ENCODE measurements at regions not wholly inside any gene's neighbourhood (a gene's known extent, or its start where the extent isn't known, plus 50 kb on each side); places are given as distances from the start of the nearest gene placed in this dataset.
A peak's percentile ranks its signal among the peaks of the same experiment; 100 is the strongest.
"Not testable (repeated sequence)": the region's sequence is repeated elsewhere in the genome, so short reads cannot be mapped to it uniquely, and the experiment has no call there.

DNA sequence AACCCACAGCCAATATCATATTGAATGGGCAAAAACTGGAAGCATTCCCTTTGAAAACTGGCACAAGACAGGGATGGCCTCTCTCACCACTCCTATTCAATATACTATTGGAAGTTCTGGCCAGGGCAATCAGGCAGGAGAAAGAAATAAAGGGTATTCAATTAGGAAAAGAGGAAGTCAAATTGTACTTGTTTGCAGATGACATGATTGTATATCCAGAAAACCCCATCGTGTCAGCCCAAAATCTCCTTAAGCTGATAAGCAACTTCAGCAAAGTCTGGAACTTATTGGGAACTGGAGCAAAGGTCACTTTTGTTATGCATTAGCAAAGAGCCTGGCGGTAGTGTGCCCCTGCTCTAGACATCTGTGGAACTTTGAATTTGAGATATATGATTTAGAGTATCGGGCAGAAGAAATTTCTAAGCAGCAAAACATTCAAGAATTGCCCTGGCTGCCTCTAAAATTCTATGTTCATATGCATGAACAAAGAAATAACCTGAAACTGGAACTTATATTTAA, 53.4 kb upstream of the PSMA1 start:
- in situ Hi-C loops (cut with MboI; ENCODE audit: low pct_unique_long_range_greater_than_20kb, low sequenced_read_pairs); DNase-seq: not testable (repeated sequence)

DNA sequence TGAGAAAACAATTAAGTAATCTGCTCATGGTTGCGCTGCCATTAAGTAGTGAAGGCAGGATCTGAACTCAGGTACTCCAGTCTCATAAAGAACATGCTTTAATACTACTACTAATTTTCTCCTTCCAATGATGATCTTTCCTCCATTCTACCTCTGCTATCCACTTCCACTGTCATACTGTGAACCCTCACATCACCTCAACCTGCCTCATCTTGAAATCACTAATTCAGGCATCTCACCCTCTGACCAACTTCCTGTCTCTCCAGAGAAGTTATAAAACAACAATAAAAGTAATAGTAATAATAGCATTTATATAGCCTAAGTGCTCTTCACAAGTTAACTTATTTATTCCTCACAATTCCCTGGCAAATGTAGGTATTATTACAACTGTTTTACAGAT, 57.1 kb upstream of the PSMA1 start:
- DNase-seq, result no peak
- in situ Hi-C loops (cut with MboI; ENCODE audit: low pct_unique_long_range_greater_than_20kb, low sequenced_read_pairs), result no loop called here

DNA sequence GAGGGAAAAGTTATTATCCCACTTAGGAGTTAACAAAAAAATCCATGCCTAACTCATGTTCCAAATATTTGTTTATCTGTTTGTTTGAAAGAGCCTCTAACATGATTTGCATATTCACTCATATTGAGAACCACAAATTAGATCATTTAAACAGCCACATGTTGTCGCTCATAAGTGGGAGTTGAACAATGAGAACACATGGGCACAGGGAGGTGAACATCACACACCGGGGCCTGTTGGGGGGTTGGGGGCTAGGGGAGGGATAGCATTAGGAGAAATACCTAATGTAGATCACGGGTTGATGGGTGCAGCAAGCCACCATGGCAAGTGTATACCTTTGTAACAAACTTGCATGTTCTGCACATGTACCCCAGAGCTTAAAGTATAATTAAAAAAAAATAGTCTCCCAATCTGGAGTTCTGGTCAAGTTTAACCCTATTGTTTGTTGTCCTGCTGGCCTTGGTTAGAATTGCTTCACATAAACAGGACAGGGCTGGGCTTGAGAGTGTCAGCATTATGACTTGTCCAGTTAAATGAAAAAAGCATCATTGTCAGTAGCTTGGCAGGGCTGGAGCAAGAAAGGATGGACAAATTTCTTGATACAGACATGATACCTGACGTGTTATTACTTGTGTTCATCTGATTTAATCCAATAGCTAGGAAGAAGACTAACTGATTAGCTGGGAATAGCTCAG, 57.8 kb upstream of the PSMA1 start:
- in situ Hi-C loops (cut with MboI; ENCODE audit: low pct_unique_long_range_greater_than_20kb, low sequenced_read_pairs), result no loop called here
- no peak for DNase-seq

DNA sequence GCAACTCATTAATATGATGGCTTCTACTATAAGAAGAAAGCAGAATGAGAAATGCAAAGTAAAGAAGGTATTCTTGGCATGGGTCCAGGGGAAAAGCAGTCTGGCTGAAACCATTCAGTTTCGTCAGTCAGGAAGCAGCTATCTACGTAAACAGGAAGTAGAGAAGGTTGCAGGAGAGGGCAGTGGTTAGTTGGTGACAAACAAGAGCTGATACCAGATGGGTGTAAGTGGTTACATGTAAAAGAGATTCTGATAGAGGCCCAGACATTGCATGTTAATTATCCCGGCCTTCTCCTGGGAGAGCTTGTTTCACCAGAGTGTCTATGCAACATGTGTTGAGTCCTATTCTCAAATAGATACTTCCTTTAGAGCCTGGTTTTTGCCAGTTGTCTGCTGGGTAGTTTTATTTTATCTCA, 58.4 kb upstream of the PSMA1 start:
- in situ Hi-C loops (cut with MboI; ENCODE audit: low pct_unique_long_range_greater_than_20kb, low sequenced_read_pairs), result no loop called here
- peak; percentile 88 for DNase-seq

DNA sequence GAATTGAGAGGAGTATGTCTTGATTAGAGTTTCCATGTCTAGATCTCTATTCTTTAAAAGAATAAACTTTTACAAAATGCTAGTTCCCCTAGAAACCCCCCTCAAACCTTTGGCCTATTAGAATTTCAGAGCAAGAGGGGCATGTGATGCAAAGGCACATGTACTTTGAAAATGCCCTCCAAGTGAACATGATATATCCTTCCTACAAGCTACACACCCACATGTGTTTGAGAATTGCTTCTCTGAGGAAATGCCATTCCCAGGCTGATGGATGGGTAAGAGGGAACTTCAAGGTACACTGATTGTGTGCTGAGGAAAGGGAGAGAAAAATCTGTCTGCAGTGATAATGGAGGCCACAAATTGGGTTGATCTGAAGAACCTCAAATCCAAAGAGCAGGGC, 59.5 kb upstream of the PSMA1 start:
- in situ Hi-C loops (cut with MboI; ENCODE audit: low pct_unique_long_range_greater_than_20kb, low sequenced_read_pairs), result no loop called here
- no peak for DNase-seq

DNA sequence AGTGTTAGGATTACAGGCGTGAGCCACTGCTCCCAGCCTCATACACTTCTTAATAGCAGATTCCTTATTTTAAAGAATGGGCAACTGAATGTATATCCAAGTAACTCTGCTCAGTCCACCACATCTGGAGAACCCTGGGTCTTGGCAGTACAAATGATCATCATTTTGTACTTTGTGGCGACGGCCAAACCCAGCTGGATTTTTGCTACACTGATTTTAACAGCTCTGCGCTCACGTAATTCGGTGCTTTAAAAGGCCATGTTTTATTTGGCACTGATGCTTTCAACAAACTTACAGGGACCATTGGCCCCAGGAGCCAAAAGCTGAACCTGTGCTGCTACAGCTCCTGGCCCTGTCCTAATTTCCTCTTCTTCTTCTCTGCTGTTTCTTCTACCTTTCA, 60.8 kb upstream of the PDE3B start:
- in situ Hi-C loops (cut with MboI; ENCODE audit: low pct_unique_long_range_greater_than_20kb, low sequenced_read_pairs), result no loop called here

DNA sequence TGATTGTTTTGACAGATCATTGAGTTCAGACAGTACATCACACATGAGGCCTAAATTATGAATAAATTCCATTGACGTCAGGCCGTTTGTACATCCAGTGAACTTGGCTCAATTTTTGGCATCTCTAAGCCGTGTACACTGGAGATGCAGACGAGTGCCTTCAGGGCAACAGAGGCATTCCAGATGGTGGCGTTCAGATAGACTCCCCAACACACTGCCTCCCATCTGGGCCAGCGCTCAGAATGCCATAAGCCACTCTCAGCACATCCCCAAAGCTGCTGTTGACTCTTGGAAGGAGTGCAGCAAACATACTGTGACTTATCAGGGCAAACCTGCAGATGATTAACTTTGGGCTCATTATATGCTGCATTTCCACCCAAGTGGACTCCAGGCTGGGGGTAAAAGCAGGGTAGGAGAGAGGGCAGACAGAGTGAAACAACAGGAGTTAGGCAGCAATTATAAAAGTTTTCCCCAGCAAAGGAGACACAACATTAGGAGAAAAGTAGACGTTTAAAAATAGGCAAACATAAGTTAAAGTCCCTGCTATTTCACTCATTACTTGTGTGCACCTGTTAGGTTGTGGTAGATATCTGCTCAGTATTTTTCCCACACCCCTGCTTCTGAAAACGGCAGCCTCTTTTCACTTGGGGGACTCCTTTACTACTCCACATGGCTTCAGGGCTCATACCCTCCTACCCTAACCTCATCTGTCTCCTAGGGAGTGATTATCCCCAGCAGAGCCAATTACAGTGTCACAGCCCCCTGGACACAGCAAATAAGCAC, 60.2 kb upstream of the PDE3B start:
- in situ Hi-C loops (cut with MboI; ENCODE audit: low pct_unique_long_range_greater_than_20kb, low sequenced_read_pairs), result no loop called here
- DNase-seq, result no peak

More for the DNA sequence above, 60.8 kb upstream of the PDE3B start:
- no peak for DNase-seq

DNA sequence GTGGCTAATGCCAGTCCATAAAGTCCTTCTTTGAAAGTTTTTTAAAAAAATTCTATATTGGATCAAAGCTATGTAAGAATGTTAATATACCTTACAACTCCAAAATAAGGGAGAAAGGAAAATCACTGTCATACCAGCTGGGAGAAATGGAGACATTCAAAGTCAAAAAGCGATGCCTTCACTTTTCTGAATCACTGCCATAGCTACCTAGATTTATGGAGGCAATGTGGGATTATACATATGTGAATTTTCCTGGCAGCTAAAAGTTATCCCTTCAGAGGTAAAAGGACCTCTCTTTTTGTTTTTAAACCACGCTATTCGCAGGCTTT, 59.6 kb upstream of the PDE3B start:
- in situ Hi-C loops (cut with MboI; ENCODE audit: low pct_unique_long_range_greater_than_20kb, low sequenced_read_pairs), result no loop called here
- DNase-seq, result no peak

DNA sequence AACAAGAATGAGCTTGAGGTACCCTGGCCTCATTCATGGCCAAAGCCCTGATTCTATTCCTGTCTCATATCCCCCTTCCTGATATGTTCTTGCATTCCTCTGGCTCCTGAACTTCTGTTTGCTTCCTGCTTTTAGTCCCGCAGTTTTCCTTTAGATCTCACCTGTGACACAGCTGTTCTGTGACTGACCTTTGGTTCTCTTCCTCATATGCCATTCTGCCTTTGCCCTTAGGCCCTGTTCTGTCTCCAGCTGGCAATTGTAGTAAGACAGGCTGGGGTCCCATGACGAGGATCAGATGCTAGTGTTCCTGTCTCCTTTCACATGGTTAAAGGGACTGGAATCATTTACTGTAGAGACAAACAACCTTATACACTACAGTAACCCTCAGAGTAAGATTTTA, 59.0 kb upstream of the PDE3B start:
- DNase-seq, result no peak
- in situ Hi-C loops (cut with MboI; ENCODE audit: low pct_unique_long_range_greater_than_20kb, low sequenced_read_pairs), result no loop called here

DNA sequence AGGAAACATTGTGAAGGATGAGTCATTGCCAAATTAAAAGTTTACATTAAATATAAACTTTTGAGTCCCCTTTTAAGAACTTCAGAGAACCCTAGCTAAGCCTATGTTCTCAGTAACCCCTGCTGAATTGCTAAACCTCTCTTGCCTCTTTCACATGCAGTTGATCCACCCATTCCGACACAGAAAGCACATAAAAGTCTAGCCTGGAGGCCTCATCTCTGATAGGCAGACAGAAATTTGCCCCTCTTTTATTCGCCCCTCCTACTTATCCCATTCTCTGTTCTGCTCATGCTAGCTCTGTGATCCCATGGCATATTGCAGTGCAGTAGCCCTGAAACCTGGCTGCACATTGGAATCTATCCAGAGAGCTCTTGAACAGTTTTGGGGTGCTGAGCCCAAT, 58.2 kb upstream of the PDE3B start:
- in situ Hi-C loops (cut with MboI; ENCODE audit: low pct_unique_long_range_greater_than_20kb, low sequenced_read_pairs), result no loop called here
- no peak for DNase-seq

DNA sequence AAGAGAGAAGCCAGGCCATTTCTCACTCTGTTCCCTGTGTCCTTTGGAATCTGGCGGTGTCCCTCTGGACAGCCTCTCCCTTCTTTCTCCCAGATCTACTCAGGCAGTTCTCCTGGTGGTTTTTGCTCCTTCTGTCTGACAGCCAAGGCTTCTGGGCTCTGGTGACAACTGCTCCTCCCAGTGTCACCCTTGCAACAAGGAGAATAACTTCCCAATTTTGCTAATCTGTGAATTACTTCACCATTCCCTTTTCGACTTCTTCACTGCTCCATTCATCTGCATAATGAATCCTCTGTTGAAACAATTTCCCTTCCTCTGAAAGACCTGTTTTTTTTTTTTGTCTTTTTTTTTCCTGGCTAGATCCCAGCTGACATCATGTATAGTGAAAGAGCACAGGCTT, 56.3 kb upstream of the PDE3B start:
- no peak for DNase-seq
- in situ Hi-C loops (cut with MboI; ENCODE audit: low pct_unique_long_range_greater_than_20kb, low sequenced_read_pairs), result no loop called here

DNA sequence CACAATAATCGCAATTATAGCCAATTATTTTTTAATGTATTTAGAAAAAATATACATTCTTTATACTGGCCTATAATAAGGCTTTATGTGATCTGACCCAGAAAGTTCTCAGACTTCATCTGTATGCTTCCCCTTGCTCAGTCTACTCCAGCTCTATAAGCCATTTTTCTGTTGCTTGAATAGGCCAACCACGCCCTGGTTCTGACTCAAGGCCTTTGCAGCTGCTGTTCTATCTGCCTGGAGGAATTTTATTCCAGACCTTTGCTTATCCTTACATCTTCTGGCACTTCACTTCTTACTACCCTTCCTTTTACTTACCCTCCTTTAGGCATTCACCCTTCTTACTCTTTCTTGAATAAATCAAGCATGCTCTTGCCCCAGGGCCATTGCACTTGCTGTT, 54.9 kb upstream of the PDE3B start:
- in situ Hi-C loops (cut with MboI; ENCODE audit: low pct_unique_long_range_greater_than_20kb, low sequenced_read_pairs), result no loop called here
- DNase-seq, result no peak

DNA sequence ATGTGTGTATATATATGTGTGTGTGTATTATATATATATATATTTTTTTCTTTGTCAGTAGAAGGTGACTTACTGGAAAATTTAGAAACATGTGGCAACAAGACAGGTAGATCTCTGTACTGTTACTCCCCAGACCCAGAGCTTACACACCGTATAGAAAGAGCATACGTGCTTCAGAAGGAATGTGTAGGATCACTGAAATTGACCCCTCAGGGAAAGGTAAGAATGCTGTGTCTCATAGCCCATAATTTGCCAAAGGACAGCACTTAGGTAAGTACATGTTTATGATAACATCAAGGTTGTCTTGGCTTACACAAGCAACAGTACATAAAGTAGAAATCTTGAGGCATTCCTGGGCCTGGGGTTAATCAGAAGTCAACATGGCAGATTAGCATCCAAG, 54.2 kb upstream of the PDE3B start:
- in situ Hi-C loops (cut with MboI; ENCODE audit: low pct_unique_long_range_greater_than_20kb, low sequenced_read_pairs), result no loop called here
- DNase-seq, result no peak

DNA sequence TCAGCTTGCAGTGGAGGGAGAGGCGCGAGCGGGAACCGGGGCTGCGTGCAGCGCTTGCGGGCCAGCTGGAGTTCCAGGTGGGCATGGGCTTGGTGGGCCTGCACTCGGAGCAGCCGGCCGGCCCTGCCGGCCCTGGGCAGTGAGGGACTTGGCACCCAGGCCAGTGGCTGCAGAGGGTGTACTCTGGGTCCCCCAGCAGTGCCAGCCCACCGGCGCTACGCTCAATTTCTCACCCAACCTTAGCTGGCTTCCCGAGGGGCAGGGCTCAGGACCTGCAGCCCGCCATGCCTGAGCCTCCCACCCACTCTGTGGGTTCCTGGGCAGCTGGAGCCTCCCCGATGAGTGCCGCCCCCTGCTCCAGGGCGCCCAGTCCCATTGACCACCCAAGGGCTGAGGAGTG, 52.6 kb upstream of the PDE3B start:
- DNase-seq; in situ Hi-C loops (cut with MboI; ENCODE audit: low pct_unique_long_range_greater_than_20kb, low sequenced_read_pairs): not testable (repeated sequence)

DNA sequence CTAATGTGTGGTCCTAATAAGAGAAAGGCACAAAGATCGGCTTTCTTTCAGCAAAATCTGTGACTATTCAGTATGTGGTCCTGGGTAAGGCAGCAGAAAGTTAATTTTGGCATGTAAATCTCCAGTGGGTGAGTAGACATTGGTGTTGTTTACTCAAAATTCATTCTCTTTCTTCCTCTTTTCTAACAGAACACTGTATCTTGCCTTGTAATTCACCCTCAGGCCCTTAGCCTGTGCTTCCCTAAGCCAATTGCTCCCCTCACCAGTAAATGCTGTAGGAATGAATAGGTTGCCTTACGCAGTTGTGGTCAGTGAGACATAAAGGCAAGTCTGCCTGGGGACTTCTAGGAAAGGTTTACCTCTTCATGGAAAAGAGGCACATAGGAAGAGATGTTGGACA, 49.9 kb upstream of the PDE3B start:
- in situ Hi-C loops (cut with MboI; ENCODE audit: low pct_unique_long_range_greater_than_20kb, low sequenced_read_pairs), result no loop called here
- peak; percentile 51 for DNase-seq

All from KBM-7 (cell line).